ENCODE measurements at regions not wholly inside any gene's neighbourhood (a gene's known extent, or its start where the extent isn't known, plus 50 kb on each side); places are given as distances from the start of the nearest gene placed in this dataset.

DNA sequence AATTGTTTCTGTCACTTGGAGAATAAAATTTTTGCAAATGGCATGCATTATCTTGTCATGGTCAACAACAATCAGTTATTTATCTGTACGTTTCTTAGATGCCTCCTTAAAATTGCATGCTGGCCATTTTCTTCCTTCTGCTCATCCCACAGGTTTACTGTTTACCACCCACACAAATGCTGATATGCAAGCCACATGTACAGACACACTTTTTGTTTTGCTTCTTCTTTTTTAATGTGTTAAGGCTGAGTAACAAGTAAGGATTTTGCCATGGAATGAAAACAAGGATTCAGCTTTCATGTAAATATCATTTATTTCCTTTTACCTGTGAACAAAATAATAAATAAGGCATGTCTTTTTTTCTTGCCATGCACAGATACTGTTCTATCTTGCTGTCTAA lies 1077.1 kb upstream of the ZEB2 start:
- Mint-ChIP-seq H3K9me3 (no peaks in the 10 kb centered on the region), H3K36me3 (ENCODE audit: low read depth) (no peaks in the 10 kb centered on the region), H3K27me3 (no peaks in the 10 kb centered on the region), H3K27ac (no peak overlapping the region), H3K4me1 (ENCODE audit: low read depth) (no peaks in the 10 kb centered on the region), H3K4me3 (no peak overlapping the region)
- H3K4me1 ChIP-seq (ENCODE audit: insufficient read depth, low read length), result no peaks in the 10 kb centered on the region
- POLR2A ChIA-PET, result no interaction called here
- intact Hi-C loops (cut with DNase I, micrococcal nuclease), result no loop called here
- TF ChIP-seq, protein P1, sequence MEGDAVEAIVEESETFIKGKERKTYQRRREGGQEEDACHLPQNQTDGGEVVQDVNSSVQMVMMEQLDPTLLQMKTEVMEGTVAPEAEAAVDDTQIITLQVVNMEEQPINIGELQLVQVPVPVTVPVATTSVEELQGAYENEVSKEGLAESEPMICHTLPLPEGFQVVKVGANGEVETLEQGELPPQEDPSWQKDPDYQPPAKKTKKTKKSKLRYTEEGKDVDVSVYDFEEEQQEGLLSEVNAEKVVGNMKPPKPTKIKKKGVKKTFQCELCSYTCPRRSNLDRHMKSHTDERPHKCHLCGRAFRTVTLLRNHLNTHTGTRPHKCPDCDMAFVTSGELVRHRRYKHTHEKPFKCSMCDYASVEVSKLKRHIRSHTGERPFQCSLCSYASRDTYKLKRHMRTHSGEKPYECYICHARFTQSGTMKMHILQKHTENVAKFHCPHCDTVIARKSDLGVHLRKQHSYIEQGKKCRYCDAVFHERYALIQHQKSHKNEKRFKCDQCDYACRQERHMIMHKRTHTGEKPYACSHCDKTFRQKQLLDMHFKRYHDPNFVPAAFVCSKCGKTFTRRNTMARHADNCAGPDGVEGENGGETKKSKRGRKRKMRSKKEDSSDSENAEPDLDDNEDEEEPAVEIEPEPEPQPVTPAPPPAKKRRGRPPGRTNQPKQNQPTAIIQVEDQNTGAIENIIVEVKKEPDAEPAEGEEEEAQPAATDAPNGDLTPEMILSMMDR (IDR thresholded peaks at IDR 0.05), result no peak
- no peak overlapping the region for H3K4me3 ChIP-seq (ENCODE audit: low read length)
- ATAC-seq (ENCODE audit: poor library complexity) (no peak), DNase-seq (no peak)
- no peaks in the 10 kb centered on the region for H3K9me3 ChIP-seq (ENCODE audit: control insufficient read depth in 1 of 2, insufficient read depth in 1 of 2, low read length in 2 of 2)
- no peak overlapping the region for H3K27ac ChIP-seq (ENCODE audit: low read depth in 1 of 2, low read length in 2 of 2)
- H3K27me3 ChIP-seq (ENCODE audit: control insufficient read depth in 1 of 2, insufficient read depth in 2 of 2, low read length in 2 of 2), result no peaks in the 10 kb centered on the region
- no peaks in the 10 kb centered on the region for H3K36me3 ChIP-seq (ENCODE audit: insufficient read depth, low read length)
- CTCF ChIA-PET, result interaction anchor here (0.6 to 1.1 kb wide), 2 partner anchors 8 to 1313 kb away, joined by 3 read pairs; no protein-coding TSS in a partner anchor

DNA sequence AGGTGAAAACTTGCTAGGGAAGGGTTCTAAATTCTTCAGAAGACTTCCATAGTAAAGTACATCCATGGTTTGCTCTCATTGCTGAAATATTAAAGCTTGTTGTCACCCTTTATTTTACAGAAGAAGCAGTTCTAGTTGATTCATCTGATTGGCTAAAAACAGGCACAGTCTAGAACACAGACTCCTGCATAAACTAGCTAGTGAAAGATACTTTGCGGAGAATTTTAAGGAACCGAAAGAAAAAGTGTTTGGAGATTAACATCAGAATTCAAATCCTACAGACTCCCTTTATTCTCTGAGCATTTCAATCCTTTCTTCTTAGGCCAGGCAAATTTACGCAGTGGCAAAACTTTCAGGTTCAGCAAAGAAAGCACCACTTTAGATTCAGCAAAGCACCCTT lies 1076.5 kb upstream of the ZEB2 start:
- POLR2A ChIA-PET, result no interaction called here
- Histone ChIP-seq H3K27ac (ENCODE audit: low read depth in 1 of 2, low read length in 2 of 2) (no peak overlapping the region), H3K4me3 (ENCODE audit: low read length) (no peak overlapping the region), H3K9me3 (ENCODE audit: control insufficient read depth in 1 of 2, insufficient read depth in 1 of 2, low read length in 2 of 2) (no peaks in the 10 kb centered on the region), H3K4me1 (ENCODE audit: insufficient read depth, low read length) (no peaks in the 10 kb centered on the region), H3K36me3 (ENCODE audit: insufficient read depth, low read length) (no peaks in the 10 kb centered on the region), H3K27me3 (ENCODE audit: control insufficient read depth in 1 of 2, insufficient read depth in 2 of 2, low read length in 2 of 2) (no peaks in the 10 kb centered on the region)
- Mint-ChIP-seq H3K4me3 (no peak overlapping the region), H3K27me3 (no peaks in the 10 kb centered on the region), H3K9me3 (no peaks in the 10 kb centered on the region), H3K27ac (no peak overlapping the region), H3K36me3 (ENCODE audit: low read depth) (no peaks in the 10 kb centered on the region), H3K4me1 (ENCODE audit: low read depth) (no peaks in the 10 kb centered on the region)
- CTCF ChIA-PET, result interaction anchor here (0.6 kb wide), 1 partner anchor 1314 kb away, joined by 3 read pairs; no protein-coding TSS in a partner anchor
- TF ChIP-seq, protein P1 (IDR thresholded peaks at IDR 0.05), result no peak
- intact Hi-C loops (cut with DNase I, micrococcal nuclease), result no loop called here
- ATAC-seq (ENCODE audit: poor library complexity) (no peak), DNase-seq (no peak)

DNA sequence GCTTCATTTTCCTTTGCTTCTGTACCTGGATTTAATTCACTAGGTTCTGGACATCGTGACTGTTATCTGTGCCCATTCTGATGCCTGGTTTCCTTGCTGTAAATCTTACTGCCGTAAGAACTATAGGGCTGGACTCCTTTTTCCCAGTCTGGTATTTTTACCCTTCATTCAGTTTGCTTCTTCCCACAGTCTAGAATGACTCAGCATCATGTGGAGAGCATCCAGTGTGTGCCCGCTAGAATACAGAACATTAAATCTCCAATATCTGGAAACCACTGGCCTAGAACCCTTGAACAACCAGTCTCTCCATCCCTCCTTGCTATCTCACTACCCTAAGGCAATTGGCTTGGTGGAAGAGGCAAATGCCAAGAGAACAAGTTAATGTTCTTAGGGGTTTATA lies 1075.4 kb upstream of the ZEB2 start:
- H3K36me3 Mint-ChIP-seq (ENCODE audit: low read depth), result no peaks in the 10 kb centered on the region
- no peaks in the 10 kb centered on the region for H3K27me3 ChIP-seq (ENCODE audit: control insufficient read depth in 1 of 2, insufficient read depth in 2 of 2, low read length in 2 of 2)
- ChIA-PET CTCF (no interaction called here), POLR2A (no interaction called here)
- H3K27ac ChIP-seq (ENCODE audit: low read depth in 1 of 2, low read length in 2 of 2), result no peak overlapping the region
- H3K4me1 ChIP-seq (ENCODE audit: insufficient read depth, low read length), result no peaks in the 10 kb centered on the region
- TF ChIP-seq, protein P1 (IDR thresholded peaks at IDR 0.05), result no peak
- no peaks in the 10 kb centered on the region for H3K27me3 Mint-ChIP-seq
- H3K4me3 Mint-ChIP-seq, result no peak overlapping the region
- H3K4me3 ChIP-seq (ENCODE audit: low read length), result no peak overlapping the region
- H3K27ac Mint-ChIP-seq, result no peak overlapping the region
- H3K36me3 ChIP-seq (ENCODE audit: insufficient read depth, low read length), result no peaks in the 10 kb centered on the region
- ATAC-seq (ENCODE audit: poor library complexity) (no peak), DNase-seq (no peak)
- H3K9me3 Mint-ChIP-seq, result no peaks in the 10 kb centered on the region
- H3K4me1 Mint-ChIP-seq (ENCODE audit: low read depth), result no peaks in the 10 kb centered on the region
- intact Hi-C loops (cut with DNase I, micrococcal nuclease), result no loop called here
- H3K9me3 ChIP-seq (ENCODE audit: control insufficient read depth in 1 of 2, insufficient read depth in 1 of 2, low read length in 2 of 2), result no peaks in the 10 kb centered on the region
